Left forelimb (tissue), 1 donor: ENCODE measurements at regions not wholly inside any gene's neighbourhood (a gene's known extent, or its start where the extent isn't known, plus 50 kb on each side); places are given as distances from the start of the nearest gene placed in this dataset.
"Not testable (repeated sequence)": the region's sequence is repeated elsewhere in the genome, so short reads cannot be mapped to it uniquely, and the experiment has no call there.

Experiments
- DNase-seq: peaks from one replicate; pipeline ENCODE4 v3.0.0-alpha.2; 2018; ENCODE audit warnings: low spot score

- DNase-seq = not testable (repeated sequence)
Measured at GRCh38 chr2:87198422-87198821, 176.8 kb upstream of the PLGLB1 start.

DNA sequence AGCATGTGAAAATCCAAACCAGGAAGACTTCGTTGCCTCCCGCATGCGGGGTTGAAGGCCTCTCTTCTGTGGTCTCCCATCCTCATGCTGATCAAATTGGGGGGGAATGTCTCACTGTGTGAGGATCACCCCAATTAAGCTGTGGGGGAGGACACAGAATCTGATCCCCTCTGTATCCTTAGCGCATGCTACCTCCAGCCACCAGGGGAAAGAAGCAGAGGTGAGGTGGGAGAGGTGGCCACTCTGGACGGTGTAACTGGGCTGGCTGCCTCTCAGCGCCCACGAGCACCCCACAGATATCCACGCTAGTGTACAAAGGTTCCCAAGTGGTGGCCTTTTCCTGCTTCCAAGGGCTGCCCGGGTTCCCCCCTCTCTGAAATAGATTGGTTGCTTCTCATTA lies 177.6 kb upstream of the PLGLB1 start:
- not testable (repeated sequence) for DNase-seq

- DNase-seq = not testable (repeated sequence)
Measured at GRCh38 chr2:87204569-87205147, 183.0 kb upstream of the PLGLB1 start.

GRCh38 chr2:87212938-87213337 lies 191.3 kb upstream of the PLGLB1 start:
- not testable (repeated sequence) for DNase-seq

DNA sequence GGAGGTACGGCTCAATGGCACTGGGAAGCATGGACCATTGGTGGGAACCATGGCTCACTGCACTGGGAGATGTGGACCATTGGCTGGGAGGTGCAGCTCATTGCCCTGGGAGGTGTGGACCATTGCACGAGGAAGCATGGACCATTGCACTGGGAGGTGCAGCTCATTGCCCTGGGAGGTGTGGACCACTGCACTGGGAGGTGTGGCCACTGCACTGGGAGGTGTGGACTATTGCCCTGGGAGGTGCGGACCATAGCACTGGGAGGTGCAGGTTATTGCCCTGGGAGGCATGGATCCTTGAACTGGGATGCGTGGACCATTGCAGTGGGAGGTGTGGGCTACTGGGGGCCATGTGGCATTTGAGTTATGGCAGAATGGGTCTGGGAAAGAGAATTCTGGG lies 195.4 kb upstream of the PLGLB1 start:
- DNase-seq = not testable (repeated sequence)

- DNase-seq = not testable (repeated sequence)
Measured at GRCh38 chr2:87217741-87218410, 196.2 kb upstream of the PLGLB1 start.

DNA sequence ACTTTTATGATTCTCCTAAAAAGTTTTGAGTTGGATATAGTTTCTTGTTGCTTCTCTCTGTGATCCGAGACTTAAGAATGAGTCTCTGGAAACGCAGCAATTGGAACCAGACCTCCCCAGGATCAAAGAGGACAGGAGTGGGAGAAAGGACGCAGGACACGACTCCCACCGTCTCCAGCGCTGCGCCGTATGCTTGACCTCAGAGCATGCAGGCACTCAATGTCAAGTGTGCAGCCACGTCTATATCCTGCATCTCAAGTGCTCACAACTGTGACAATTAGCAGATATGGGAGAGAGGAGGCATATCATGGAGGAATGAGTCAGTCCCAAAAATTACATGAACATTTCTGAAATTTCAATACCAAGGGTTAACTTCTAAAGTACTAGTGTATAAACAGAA lies 199.0 kb upstream of the PLGLB1 start:
- DNase-seq = not testable (repeated sequence)

DNA sequence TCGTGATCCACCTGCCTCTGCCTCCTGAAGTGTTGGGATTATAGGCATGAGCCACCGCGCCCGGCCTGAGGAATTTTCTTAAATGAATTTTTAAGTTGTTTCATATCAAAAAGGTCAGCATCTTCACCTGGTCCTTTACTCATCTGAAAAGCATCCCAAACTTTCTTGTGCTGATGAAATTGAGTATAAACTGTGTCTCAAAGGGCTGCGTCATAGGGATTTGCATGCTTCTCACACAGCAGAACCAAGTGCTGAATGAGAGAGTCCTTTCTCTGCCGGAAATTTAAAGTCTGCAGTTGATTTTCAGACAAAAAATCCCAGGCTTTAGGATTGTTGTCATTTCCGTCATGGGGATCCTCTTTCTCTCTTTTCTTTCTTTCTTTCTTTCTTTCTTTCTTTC lies 200.5 kb upstream of the PLGLB1 start:
- not testable (repeated sequence) for DNase-seq

DNA sequence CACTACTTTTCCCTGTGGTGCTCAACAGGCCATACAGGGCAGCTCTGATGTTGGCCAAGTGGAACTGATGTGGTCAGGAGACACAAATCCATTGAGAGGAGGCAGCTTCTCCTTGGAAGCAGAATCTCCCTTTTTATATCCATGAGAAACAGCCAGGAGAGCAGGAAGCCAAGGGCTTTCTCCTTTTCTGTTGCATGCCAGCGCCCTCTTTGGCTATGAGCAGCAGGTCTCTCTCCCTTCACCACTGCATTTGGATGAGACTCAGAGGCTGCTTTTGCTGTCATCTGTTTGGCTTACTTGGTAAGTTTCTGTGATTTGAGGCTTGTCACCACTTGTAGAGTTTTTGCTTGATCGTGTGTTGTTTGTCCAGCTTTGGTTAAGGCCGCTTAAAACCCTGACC lies 202.2 kb upstream of the PLGLB1 start:
- DNase-seq = not testable (repeated sequence)

GRCh38 chr2:87229091-87229689 lies 207.5 kb upstream of the PLGLB1 start:
- DNase-seq = not testable (repeated sequence)

DNA sequence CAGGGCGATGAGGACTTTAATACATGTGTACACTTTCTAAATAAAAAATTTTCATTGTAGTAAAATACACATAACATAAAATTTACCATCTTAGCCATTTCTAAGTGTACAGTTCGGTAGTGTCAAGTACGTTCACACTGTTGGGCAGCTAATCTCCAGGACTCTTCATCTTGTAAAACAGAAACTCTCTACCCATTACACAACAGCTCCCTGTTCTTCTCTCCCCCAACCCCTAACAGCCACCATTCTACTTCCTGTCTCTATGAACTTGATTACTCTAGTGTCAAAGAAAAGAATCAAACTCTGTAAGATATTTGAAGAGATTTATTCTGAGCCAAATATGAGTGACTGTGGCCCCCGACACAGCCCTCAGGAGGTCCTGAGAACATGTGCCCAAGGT lies 208.3 kb upstream of the PLGLB1 start:
- not testable (repeated sequence) for DNase-seq

- not testable (repeated sequence) for DNase-seq
Measured at GRCh38 chr2:87235333-87235981, 213.8 kb upstream of the PLGLB1 start.

DNA sequence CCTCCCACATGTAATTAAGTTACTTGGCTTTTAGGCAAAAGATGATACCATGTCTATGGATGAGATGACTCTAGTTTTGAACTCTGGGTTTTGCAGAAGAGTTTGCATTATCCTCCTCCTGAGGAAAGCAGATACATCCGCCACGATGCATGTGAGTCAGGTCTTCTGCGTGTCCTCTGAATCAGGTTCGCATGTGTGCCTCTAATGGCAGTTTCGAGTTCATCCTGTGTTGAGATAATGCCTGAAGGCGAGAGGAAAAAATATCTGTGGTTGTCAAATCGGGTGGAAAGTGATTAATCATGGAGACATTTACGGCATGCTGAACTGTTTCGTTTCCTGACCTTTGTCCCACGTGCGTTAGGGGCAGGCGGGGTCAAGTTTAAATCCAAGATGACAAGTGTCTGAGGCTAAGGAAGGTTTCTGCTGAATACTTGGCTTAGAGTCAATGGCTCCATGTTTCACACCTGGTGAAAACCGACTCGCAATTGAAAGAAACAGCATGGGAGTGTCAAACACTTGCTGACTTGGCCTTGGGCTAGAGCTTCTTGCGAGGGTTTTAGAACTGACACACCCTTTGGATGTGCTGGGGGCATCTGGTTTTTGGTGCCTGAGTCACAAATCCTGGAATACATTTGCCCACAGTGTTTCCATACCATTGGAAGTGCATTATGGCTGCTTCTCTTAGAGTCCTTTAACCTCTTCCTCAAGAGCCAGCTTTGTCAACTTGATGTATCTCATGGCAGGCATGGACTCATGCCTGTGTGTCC lies 216.1 kb upstream of the PLGLB1 start:
- DNase-seq = not testable (repeated sequence)

- not testable (repeated sequence) for DNase-seq
Measured at GRCh38 chr2:87239558-87240215, 218.0 kb upstream of the PLGLB1 start.

DNA sequence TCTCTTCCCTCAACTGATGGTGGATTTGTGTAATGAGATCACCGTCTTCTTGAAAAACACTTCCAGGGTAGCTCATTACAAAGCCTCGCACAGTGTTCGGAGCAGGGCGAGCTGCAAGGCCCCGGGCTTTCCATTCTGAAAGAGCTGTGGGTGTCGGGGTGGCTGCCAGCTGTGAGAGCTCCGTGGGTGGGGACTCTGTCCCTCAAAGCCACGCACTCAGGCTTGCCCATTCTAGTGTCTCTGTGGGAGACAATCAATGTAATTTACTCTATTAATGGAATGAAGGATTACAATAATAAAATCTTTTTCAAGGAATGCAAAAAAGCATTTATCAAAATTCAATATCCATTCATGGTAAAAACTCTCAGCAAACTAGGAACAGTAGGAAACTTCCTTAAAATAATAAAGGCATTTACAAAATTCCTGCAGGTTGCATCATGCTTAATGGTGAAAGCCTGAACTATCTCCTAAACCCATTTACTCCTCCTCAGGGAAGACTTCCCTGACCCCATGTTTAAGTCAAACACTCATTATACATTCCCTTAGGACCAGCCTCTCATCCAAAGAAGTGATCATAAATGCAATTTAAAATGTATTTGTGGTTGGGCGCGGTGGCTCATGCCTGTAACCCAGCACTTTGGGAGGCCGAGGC lies 224.5 kb upstream of the PLGLB1 start:
- DNase-seq = not testable (repeated sequence)

- DNase-seq = not testable (repeated sequence)
Measured at GRCh38 chr2:87252046-87252445, 230.4 kb upstream of the PLGLB1 start.

DNA sequence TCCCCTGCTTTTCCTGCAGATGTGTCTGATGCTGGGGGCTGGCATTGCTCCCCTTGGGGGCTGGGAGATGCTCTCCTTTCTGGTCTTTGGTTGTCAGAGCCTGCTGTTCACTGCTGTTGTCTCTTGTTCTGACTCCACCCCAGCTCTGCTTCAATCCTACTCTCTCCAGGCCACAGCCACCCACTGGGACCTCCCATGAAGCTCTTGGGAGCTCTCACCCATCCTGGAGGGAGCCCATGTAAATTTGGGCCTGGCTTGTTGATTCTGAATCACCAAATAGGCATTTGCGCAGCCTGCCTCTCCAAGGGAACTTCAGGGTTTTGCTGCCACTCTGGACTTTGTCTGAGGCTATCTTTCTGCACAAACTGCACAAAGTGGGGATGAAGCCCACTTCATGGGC lies 232.9 kb upstream of the PLGLB1 start:
- not testable (repeated sequence) for DNase-seq

GRCh38 chr2:87255410-87255809 lies 233.8 kb upstream of the PLGLB1 start:
- not testable (repeated sequence) for DNase-seq

DNA sequence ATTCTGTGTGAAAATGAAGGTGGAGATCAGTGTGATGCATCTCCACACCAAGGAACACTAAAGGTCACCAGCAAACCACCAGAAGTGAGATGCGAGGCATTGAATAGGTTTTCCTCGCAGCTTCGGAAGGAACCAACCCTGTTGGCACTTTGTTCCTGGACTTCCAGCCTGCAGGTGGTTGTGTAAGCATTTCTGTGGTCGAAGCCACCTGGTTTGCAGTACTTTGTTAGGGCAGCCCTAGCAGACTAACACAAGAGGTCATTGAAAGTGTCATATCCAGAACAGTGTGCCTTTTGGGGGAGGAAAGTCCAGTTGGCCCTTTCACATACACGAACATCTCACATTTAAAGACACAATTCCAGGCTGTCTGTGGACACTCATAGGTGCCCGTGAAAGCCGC lies 237.2 kb upstream of the PLGLB1 start:
- DNase-seq = not testable (repeated sequence)

- not testable (repeated sequence) for DNase-seq
Measured at GRCh38 chr2:87262184-87262702, 240.6 kb upstream of the PLGLB1 start.
